T-cell (primary cell): ENCODE measurements at regions not wholly inside any gene's neighbourhood (a gene's known extent, or its start where the extent isn't known, plus 50 kb on each side); places are given as distances from the start of the nearest gene placed in this dataset.
"Not testable (repeated sequence)": the region's sequence is repeated elsewhere in the genome, so short reads cannot be mapped to it uniquely, and the experiment has no call there.

ENCODE experiments used
- ATAC-seq, 4 experiments: fragments of 200-7000 bp in 3 of 4; fragments of 150-1000 bp in 1 of 4; cut with Tn5 transposase; replicated peaks in 1 of 4; 1 replicate in 3 of 4; 2 replicates in 1 of 4; pipeline ENCODE4 v1.10.0; 2021; ENCODE audit warnings: moderate library complexity in 3 of 4, mild to moderate bottlenecking in 2 of 4, moderate number of reproducible peaks in 1 of 4
- CTCF ChIA-PET, 2 donors: fragments of 300-600 bp; sonication (Branson Sonifier 250); formaldehyde crosslinking; loops; one replicate each; lab custom pipeline; 2022; ENCODE audit warnings: antibody characterized with exemption in 2 of 2; lab: Charles Lee
- POLR2A ChIA-PET, 2 donors: fragments of 300-600 bp; sonication (Branson Sonifier 250); formaldehyde crosslinking; loops; one replicate each; lab custom pipeline; 2022; ENCODE audit warnings: antibody characterized with exemption in 2 of 2; lab: Charles Lee
- DNase-seq, 35 experiments: peaks; one replicate each; pipeline versions ENCODE4 v3.0.0 to v3.0.0-alpha.2; 2013 to 2023
- H3K27ac ChIP-seq: one replicate; pipeline ENCODE4 v1.5.1; 2013; ENCODE audit warnings: low read length
- H3K27me3 ChIP-seq, 2 experiments: replicated peaks in 1 of 2; 1 replicate in 1 of 2; 2 replicates in 1 of 2; pipeline versions ENCODE4 v1.6.1 to v1.7.0; 2013; ENCODE audit warnings: low read length in 1 of 2, mixed read lengths in 1 of 2; ENCODE audit not compliant: control insufficient read depth in 2 of 2, insufficient read depth in 2 of 2; ENCODE audit errors: extremely low read depth in 1 of 2
- H3K36me3 ChIP-seq, 2 donors: 1 replicate in 1 of 2; 2 replicates in 1 of 2; pipeline versions ENCODE4 v1.6.1 to v1.7.0; 2013; ENCODE audit warnings: low read length in 1 of 2; ENCODE audit not compliant: control insufficient read depth in 2 of 2, insufficient read depth in 1 of 2; ENCODE audit errors: extremely low read depth in 1 of 2
- H3K4me1 ChIP-seq, 2 experiments: 1 replicate in 1 of 2; 2 replicates in 1 of 2; pipeline versions ENCODE4 v1.6.1 to v1.7.0; 2013; ENCODE audit warnings: low read length in 2 of 2, mixed read lengths in 1 of 2; ENCODE audit not compliant: insufficient read depth in 2 of 2, control insufficient read depth in 1 of 2; ENCODE audit errors: extremely low read depth in 1 of 2
- H3K4me3 ChIP-seq, 2 donors: 1 replicate in 1 of 2; 2 replicates in 1 of 2; pipeline versions ENCODE4 v1.5.1 to v1.7.0; 2013; ENCODE audit warnings: mild to moderate bottlenecking in 2 of 2, low read length in 1 of 2, moderate library complexity in 1 of 2; ENCODE audit not compliant: control insufficient read depth in 1 of 2; ENCODE audit errors: extremely low read depth in 1 of 2
- H3K9me3 ChIP-seq: 2 replicates; pipeline ENCODE4 v1.7.0; 2013
- H3K27ac Mint-ChIP-seq, 2 donors: one replicate each; pipeline ENCODE4 v1.8.0; 2020 to 2021; ENCODE audit warnings: mild to moderate bottlenecking in 2 of 2, mixed read lengths in 2 of 2
- H3K27me3 Mint-ChIP-seq, 2 donors: one replicate each; pipeline ENCODE4 v1.8.0; 2021 to 2022; ENCODE audit warnings: mixed read lengths in 2 of 2
- H3K36me3 Mint-ChIP-seq: one replicate; pipeline ENCODE4 v1.8.0; 2021; ENCODE audit warnings: mixed read lengths
- H3K4me1 Mint-ChIP-seq, 3 donors: one replicate each; pipeline ENCODE4 v1.8.0; 2020 to 2022; ENCODE audit warnings: mixed read lengths in 3 of 3, mild to moderate bottlenecking in 1 of 3
- H3K4me3 Mint-ChIP-seq, 3 donors: one replicate each; pipeline ENCODE4 v1.8.0; 2020 to 2022; ENCODE audit warnings: mild to moderate bottlenecking in 3 of 3, mixed read lengths in 3 of 3, moderate library complexity in 3 of 3
- H3K9me3 Mint-ChIP-seq, 3 donors: one replicate each; pipeline ENCODE4 v1.8.0; 2020 to 2022; ENCODE audit warnings: mixed read lengths in 3 of 3
- WGBS: methylation state at CpG from one replicate; pipeline ENCODE4 v1.1.5; 2013; ENCODE audit warnings: missing lambda C conversion rate; ENCODE audit not compliant: insufficient coverage; 5-methylcytosine and 5-hydroxymethylcytosine counted together

DNA sequence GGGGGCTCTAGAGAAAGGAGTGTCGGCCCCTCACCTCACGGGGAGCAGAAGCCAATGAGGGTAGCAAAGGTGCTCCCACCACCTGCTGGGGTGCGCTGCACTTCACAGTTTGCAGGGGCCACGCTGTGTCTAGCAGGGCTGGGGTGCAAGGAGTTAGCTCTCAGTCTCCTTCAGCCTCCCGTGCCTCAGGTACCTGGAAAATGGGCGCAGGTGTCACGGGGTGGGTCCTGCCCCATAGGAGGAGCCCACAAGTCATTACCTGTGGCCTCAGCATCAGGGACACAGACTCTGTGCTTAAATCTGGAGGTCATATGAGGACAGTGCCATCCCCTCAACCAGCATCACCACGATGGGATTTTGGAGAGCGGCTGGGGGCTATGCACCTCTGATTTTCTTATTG, 326.7 kb downstream of the ADGRD1 start:
- WGBS, result 74% methylated on average over 7 of the region's 9 CpGs
- ATAC-seq (no peak), DNase-seq (no peak)
- ChIA-PET CTCF (no interaction called here), POLR2A (no interaction called here)
- no peak overlapping the region for H3K27ac Mint-ChIP-seq
- H3K27me3 ChIP-seq, result peaks cover 0 to 10% of the 10 kb centered on the region in 2 experiments
- no peaks in the 10 kb centered on the region for H3K36me3 ChIP-seq
- H3K27ac ChIP-seq, result no peak overlapping the region
- no peaks in the 10 kb centered on the region for H3K4me1 ChIP-seq
- no peak overlapping the region for H3K4me3 ChIP-seq
- H3K36me3 Mint-ChIP-seq, result no peaks in the 10 kb centered on the region
- H3K4me3 Mint-ChIP-seq, result no peak overlapping the region
- H3K9me3 ChIP-seq, result no peaks in the 10 kb centered on the region
- no peaks in the 10 kb centered on the region for H3K4me1 Mint-ChIP-seq
- no peaks in the 10 kb centered on the region for H3K9me3 Mint-ChIP-seq
- H3K27me3 Mint-ChIP-seq, result no peaks in the 10 kb centered on the region

DNA sequence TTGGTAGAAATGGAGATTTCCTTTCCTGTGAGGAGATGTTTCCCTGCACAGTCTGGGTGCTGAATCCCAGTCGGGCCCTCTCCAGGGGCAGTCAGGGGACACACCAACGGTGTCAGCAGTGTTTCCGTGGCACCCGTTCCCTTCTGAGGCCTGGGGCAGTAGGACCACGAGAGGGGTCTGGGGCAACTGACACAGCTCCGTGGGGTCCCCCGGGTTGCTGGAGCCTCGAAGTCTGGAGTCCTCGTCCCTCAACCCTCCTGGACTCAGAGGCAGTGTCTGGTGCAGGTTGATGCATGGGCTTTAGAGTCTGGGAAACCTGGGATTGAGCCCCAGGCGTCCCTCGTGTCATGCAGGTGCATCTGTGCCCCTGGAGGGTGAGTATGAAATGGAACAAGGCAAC, 327.3 kb downstream of the ADGRD1 start:
- no peaks in the 10 kb centered on the region for H3K36me3 Mint-ChIP-seq
- H3K4me3 Mint-ChIP-seq, result no peak overlapping the region
- no peaks in the 10 kb centered on the region for H3K9me3 Mint-ChIP-seq
- no peaks in the 10 kb centered on the region for H3K4me1 Mint-ChIP-seq
- H3K27ac ChIP-seq, result no peak overlapping the region
- no peak for ATAC-seq
- no peak overlapping the region for H3K27ac Mint-ChIP-seq
- H3K27me3 Mint-ChIP-seq, result no peaks in the 10 kb centered on the region
- ChIA-PET CTCF (no interaction called here), POLR2A (no interaction called here)
- H3K9me3 ChIP-seq, result no peaks in the 10 kb centered on the region
- no peak for DNase-seq
- H3K36me3 ChIP-seq, result no peaks in the 10 kb centered on the region
- no peaks in the 10 kb centered on the region for H3K4me1 ChIP-seq
- H3K27me3 ChIP-seq, result peaks cover 0 to 10% of the 10 kb centered on the region in 2 experiments
- no peak overlapping the region for H3K4me3 ChIP-seq
- WGBS, result 80% methylated on average over 11 of the region's 11 CpGs

DNA sequence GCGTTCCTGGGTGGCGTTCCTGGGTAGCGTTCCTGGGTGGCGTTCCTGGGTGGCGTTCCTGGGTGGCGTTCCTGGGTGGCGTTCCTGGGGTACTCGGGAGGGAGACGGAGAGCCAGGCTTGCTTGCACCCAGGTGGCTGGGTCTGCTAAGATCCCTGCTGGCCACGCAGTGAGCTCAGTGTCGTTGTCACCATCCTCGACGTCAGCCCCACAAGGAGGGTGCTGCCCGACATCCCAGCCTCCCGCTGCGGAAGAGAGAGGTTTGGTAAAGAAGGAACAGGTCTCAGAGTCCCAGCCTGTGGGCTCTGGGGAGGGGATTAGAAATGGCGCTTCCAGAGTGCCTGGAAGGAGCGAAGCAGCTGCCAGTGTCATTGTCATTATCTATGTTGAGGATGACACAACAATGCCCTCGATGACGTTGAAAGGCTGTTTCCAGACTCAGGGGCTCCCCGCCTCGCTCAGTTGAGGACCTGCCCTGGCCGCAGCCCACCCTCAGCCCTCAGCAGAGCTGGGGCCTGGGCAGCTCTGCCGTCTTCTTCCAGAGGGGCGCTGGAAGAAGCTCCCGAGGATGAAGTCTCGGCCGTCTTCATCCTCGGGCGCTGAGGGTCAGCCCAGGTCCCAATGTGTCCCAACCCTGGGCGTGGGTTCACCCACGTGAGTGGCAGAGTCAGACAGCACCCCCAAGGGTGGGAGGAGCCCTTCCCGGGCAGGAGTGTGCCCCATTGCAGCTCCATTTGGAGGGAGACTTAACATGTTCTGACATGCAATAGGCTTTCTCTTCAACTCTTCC, 328.8 kb downstream of the ADGRD1 start:
- Mint-ChIP-seq H3K9me3 (no peaks in the 10 kb centered on the region), H3K27ac (no peak overlapping the region), H3K4me1 (no peaks in the 10 kb centered on the region), H3K27me3 (no peaks in the 10 kb centered on the region), H3K36me3 (no peaks in the 10 kb centered on the region), H3K4me3 (no peak overlapping the region)
- Histone ChIP-seq H3K4me1 (no peaks in the 10 kb centered on the region), H3K36me3 (no peaks in the 10 kb centered on the region), H3K4me3 (no peak overlapping the region), H3K27ac (no peak overlapping the region), H3K9me3 (no peaks in the 10 kb centered on the region), H3K27me3 (peaks cover 0 to 11% of the 10 kb centered on the region in 2 experiments)
- WGBS, result 84% methylated on average over 32 of the region's 33 CpGs
- ATAC-seq, result no peak
- POLR2A ChIA-PET, result no interaction called here
- no peak for DNase-seq
- CTCF ChIA-PET, result no interaction called here

- no peak overlapping the region for H3K27ac ChIP-seq
These were observed 329.6 kb downstream of the ADGRD1 start for GRCh38 chr12:131283191-131283861.

DNA sequence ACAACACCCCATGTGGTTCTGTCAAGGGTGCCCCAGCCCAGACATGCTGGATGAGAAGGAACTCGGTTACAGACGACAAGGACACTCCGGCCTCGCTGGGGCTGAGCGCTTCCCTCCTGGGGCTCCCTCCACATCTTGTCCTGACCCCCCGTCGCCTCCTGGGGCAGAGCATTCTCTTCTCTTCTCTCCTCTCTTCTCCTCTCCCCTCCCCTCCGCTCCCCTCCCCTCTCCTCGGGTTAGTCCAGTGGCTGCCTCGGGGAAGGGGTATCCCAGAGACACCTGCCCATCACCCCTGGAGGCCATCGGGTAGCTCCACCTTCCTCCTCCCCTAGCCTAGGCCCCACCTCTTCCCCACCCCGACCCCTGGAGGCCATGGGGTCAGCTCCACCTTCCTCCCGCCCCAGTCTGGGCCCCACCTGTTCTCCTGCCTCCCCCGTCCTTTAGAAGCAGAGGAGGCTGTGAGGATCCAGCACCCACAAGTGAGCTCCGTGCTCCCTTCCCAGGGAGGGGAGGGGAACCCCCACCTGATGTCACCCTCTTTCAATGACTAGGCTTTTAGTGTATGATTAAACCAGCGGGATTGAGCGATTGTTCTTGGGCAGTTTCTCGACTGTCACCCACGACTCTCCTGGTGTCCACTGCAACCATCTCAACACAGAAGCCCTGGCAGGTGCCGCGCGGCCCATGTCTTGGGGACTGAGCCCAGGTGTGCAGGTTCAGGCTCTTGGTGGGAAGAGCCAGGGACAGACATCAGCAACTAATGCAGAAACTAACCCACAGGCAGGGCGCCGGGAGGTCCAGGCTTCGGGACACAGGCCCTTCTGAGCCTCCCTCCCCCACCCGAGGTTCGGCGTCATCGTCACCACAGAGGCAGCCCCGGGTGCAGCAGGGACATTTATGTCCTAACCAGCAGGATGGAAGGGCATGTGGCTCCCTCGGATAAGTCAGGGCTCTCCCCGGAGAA, 330.4 kb downstream of the ADGRD1 start:
- H3K27ac Mint-ChIP-seq, CTCF ChIA-PET: not testable (repeated sequence)

More at GRCh38 chr12:131283191-131283861, 329.6 kb downstream of the ADGRD1 start:
- POLR2A ChIA-PET, result no interaction called here
- Histone ChIP-seq H3K27me3 (peaks cover 0 to 18% of the 10 kb centered on the region in 2 experiments), H3K4me3 (no peak overlapping the region), H3K36me3 (no peaks in the 10 kb centered on the region), H3K4me1 (no peaks in the 10 kb centered on the region), H3K9me3 (no peaks in the 10 kb centered on the region)
- WGBS, result 73% methylated on average over 4 of the region's 11 CpGs
- ATAC-seq (no peak), DNase-seq (no peak)
- Mint-ChIP-seq H3K4me3 (no peak overlapping the region), H3K4me1 (no peaks in the 10 kb centered on the region), H3K27me3 (no peaks in the 10 kb centered on the region), H3K27ac (no peak overlapping the region), H3K36me3 (no peaks in the 10 kb centered on the region), H3K9me3 (no peaks in the 10 kb centered on the region)
- CTCF ChIA-PET, result no interaction called here

More for the DNA sequence above, 330.4 kb downstream of the ADGRD1 start:
- 93% methylated on average over 7 of the region's 32 CpGs for WGBS
- H3K27ac ChIP-seq, H3K36me3 Mint-ChIP-seq, H3K4me1 Mint-ChIP-seq, H3K27me3 Mint-ChIP-seq, H3K4me3 ChIP-seq, POLR2A ChIA-PET, H3K9me3 ChIP-seq, H3K9me3 Mint-ChIP-seq, ATAC-seq, H3K4me3 Mint-ChIP-seq, H3K36me3 ChIP-seq, H3K4me1 ChIP-seq, DNase-seq: not testable (repeated sequence)
- peaks cover 0 to 12% of the 10 kb centered on the region in 2 experiments for H3K27me3 ChIP-seq
